NB4 (cell line): ENCODE measurements at regions not wholly inside any gene's neighbourhood (a gene's known extent, or its start where the extent isn't known, plus 50 kb on each side); places are given as distances from the start of the nearest gene placed in this dataset.

ENCODE experiments used
- MAX ChIP-seq: IDR thresholded peaks from 2 replicates; pipeline ENCODE4 v1.6.1; 2011; ENCODE audit warnings: low read depth, low read length
- MYC ChIP-seq: IDR thresholded peaks from 2 replicates; pipeline ENCODE4 v1.6.1; 2011; ENCODE audit warnings: low read depth, low read length

DNA sequence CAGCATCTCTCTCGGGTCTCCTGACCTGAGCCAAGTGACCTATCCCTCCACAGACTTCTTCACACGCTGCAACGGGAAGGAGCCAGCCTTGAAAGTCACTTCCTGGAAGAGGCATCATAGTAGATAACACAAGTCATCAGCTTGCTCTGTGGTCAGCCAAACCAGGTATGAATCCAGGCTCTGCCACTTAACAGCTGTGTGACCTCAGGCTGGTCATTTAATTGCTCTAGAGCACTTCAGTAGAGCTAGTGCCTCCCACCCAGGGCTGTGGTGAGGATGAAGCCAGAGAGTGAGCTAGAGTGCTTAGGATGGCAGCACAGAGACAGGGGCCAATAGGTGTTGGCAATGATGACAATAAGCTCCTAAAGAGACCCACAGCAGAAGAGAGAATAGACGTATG, 247.7 kb upstream of the ZMIZ1 start:
- TF ChIP-seq MAX (no peak), MYC (no peak)
